NCI-H2107 (cell line): ENCODE measurements at regions not wholly inside any gene's neighbourhood (a gene's known extent, or its start where the extent isn't known, plus 50 kb on each side); places are given as distances from the start of the nearest gene placed in this dataset.

Source experiments
- DNase-seq: peaks from one replicate; lab custom pipeline; 2025; lab: John Stamatoyannopoulos, UW

- DNase-seq = no peak
Observed at GRCh38 chr1:106676021-106676420, 380.5 kb upstream of the PRMT6 start.

GRCh38 chr1:106677181-106677580, 379.3 kb upstream of the PRMT6 start:
- no peak for DNase-seq

GRCh38 chr1:106677721-106678120, 378.8 kb upstream of the PRMT6 start:
- no peak for DNase-seq

GRCh38 chr1:106678279-106679050, 378.0 kb upstream of the PRMT6 start:
- no peak for DNase-seq

- no peak for DNase-seq
Observed at GRCh38 chr1:106680216-106680615, 376.3 kb upstream of the PRMT6 start.

- no peak for DNase-seq
Observed at GRCh38 chr1:106680776-106681344, 375.6 kb upstream of the PRMT6 start.

GRCh38 chr1:106681939-106682522, 374.4 kb upstream of the PRMT6 start:
- no peak for DNase-seq

GRCh38 chr1:106688446-106688845, 368.0 kb upstream of the PRMT6 start:
- DNase-seq = no peak

GRCh38 chr1:106698660-106699059, 357.8 kb upstream of the PRMT6 start:
- DNase-seq = no peak

- no peak for DNase-seq
Observed at GRCh38 chr1:106699433-106699832, 357.0 kb upstream of the PRMT6 start.

GRCh38 chr1:106700211-106700610, 356.3 kb upstream of the PRMT6 start:
- no peak for DNase-seq

GRCh38 chr1:106705971-106706370, 350.5 kb upstream of the PRMT6 start:
- DNase-seq = no peak

GRCh38 chr1:106717591-106717990, 338.9 kb upstream of the PRMT6 start:
- no peak for DNase-seq

GRCh38 chr1:106721790-106722189, 334.7 kb upstream of the PRMT6 start:
- DNase-seq = no peak

- no peak for DNase-seq
Observed at GRCh38 chr1:106722466-106722865, 334.0 kb upstream of the PRMT6 start.

- DNase-seq = no peak
Observed at GRCh38 chr1:106727171-106727570, 329.3 kb upstream of the PRMT6 start.

- no peak for DNase-seq
Observed at GRCh38 chr1:106746448-106747085, 309.9 kb upstream of the PRMT6 start.

GRCh38 chr1:106747232-106747631, 309.2 kb upstream of the PRMT6 start:
- DNase-seq = no peak

- no peak for DNase-seq
Observed at GRCh38 chr1:106747791-106748190, 308.7 kb upstream of the PRMT6 start.

GRCh38 chr1:106748606-106749005, 307.9 kb upstream of the PRMT6 start:
- DNase-seq = no peak

- no peak for DNase-seq
Observed at GRCh38 chr1:106749491-106749890, 307.0 kb upstream of the PRMT6 start.

- no peak for DNase-seq
Observed at GRCh38 chr1:106749906-106750305, 306.6 kb upstream of the PRMT6 start.

GRCh38 chr1:106751002-106751401, 305.5 kb upstream of the PRMT6 start:
- no peak for DNase-seq
